ENCODE measurements at regions not wholly inside any gene's neighbourhood (a gene's known extent, or its start where the extent isn't known, plus 50 kb on each side); places are given as distances from the start of the nearest gene placed in this dataset.

- TF ChIP-seq, protein P1, sequence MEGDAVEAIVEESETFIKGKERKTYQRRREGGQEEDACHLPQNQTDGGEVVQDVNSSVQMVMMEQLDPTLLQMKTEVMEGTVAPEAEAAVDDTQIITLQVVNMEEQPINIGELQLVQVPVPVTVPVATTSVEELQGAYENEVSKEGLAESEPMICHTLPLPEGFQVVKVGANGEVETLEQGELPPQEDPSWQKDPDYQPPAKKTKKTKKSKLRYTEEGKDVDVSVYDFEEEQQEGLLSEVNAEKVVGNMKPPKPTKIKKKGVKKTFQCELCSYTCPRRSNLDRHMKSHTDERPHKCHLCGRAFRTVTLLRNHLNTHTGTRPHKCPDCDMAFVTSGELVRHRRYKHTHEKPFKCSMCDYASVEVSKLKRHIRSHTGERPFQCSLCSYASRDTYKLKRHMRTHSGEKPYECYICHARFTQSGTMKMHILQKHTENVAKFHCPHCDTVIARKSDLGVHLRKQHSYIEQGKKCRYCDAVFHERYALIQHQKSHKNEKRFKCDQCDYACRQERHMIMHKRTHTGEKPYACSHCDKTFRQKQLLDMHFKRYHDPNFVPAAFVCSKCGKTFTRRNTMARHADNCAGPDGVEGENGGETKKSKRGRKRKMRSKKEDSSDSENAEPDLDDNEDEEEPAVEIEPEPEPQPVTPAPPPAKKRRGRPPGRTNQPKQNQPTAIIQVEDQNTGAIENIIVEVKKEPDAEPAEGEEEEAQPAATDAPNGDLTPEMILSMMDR (IDR thresholded peaks at IDR 0.05), result no peak
- no peak for TF ChIP-seq POLR2A (IDR thresholded peaks at IDR 0.05)
Observed at GRCh38 chr2:155215037-155215707, 516.7 kb downstream of the KCNJ3 start.

Measured in testis (tissue), 2 donors.